GM12892 (cell line): ENCODE measurements at regions not wholly inside any gene's neighbourhood (a gene's known extent, or its start where the extent isn't known, plus 50 kb on each side); places are given as distances from the start of the nearest gene placed in this dataset.

Experiments
- POLR2A ChIP-seq: IDR thresholded peaks from 2 replicates; pipeline ENCODE4 v1.6.1; 2011; ENCODE audit warnings: low read depth, low read length, control low read depth
- POLR2AphosphoS5 ChIP-seq: IDR thresholded peaks from 2 replicates; pipeline ENCODE4 v1.6.1; 2011; ENCODE audit warnings: low read depth, low read length, control low read depth

DNA sequence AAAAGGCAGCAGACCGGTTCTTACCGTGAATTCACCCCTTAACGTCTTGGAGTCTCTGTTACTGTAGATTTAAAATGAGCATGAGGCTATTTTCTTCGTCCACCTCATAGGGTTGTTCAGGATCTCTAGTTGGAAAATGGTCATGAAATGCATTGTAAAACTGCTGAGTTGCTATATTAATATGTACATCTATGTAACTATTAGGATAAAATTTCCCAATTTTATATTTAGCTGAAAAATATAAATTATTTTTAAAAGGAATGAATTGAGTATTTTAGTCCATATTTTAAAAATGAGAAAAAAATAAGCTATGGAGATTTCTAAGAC is 272.7 kb downstream of the ALG10B start:
- TF ChIP-seq POLR2A, result no peak
- no peak for TF ChIP-seq POLR2AphosphoS5
